Gastroesophageal sphincter (tissue), 3 donors: ENCODE measurements at regions not wholly inside any gene's neighbourhood (a gene's known extent, or its start where the extent isn't known, plus 50 kb on each side); places are given as distances from the start of the nearest gene placed in this dataset.

Experiments
- EP300 ChIP-seq: sonication (generic); formaldehyde crosslinking; IDR thresholded peaks from one replicate; pipeline ENCODE4 v1.6.1; 2017; ENCODE audit warnings: antibody characterized with exemption, mild to moderate bottlenecking
- POLR2AphosphoS5 ChIP-seq: sonication (generic); formaldehyde crosslinking; IDR thresholded peaks from one replicate; pipeline ENCODE4 v1.6.1; 2017; ENCODE audit warnings: antibody characterized with exemption
- TF ChIP-seq, protein P1 (sequence below), 4 experiments: fragments of 200-600 bp in 2 of 4; fragments of 450-650 bp in 2 of 4; sonication (generic) in 1 of 4; IDR thresholded peaks; one replicate each; pipeline ENCODE4 v1.5.1; 2017 to 2019; ENCODE audit warnings: antibody characterized with exemption in 4 of 4, mild to moderate bottlenecking in 2 of 4, moderate library complexity in 2 of 4

DNA sequence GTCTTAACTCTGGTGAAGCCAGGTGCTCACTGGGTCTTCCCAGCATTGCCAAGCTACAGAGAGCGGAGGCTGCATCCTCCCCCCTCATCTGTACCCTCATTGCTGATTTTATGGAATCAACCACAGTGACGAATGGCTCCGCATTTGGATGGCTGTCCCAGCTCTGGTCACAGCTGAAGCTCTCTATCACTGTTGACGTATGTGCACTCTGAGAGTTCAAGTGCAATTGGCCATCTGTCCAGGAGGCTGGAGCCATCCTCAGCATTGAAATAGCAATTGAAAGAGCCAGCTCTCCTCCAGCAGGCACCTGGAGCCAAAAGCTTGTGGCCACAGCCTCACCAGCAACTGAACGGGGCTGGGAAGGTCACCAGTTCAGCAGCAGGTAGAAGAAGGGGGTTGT, 494.1 kb downstream of the TMEM114 start:
- no peak for TF ChIP-seq POLR2AphosphoS5
- TF ChIP-seq, protein P1, sequence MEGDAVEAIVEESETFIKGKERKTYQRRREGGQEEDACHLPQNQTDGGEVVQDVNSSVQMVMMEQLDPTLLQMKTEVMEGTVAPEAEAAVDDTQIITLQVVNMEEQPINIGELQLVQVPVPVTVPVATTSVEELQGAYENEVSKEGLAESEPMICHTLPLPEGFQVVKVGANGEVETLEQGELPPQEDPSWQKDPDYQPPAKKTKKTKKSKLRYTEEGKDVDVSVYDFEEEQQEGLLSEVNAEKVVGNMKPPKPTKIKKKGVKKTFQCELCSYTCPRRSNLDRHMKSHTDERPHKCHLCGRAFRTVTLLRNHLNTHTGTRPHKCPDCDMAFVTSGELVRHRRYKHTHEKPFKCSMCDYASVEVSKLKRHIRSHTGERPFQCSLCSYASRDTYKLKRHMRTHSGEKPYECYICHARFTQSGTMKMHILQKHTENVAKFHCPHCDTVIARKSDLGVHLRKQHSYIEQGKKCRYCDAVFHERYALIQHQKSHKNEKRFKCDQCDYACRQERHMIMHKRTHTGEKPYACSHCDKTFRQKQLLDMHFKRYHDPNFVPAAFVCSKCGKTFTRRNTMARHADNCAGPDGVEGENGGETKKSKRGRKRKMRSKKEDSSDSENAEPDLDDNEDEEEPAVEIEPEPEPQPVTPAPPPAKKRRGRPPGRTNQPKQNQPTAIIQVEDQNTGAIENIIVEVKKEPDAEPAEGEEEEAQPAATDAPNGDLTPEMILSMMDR (IDR thresholded peaks at IDR 0.05) = no peak
- no peak for TF ChIP-seq EP300
